ENCODE measurements at regions not wholly inside any gene's neighbourhood (a gene's known extent, or its start where the extent isn't known, plus 50 kb on each side); places are given as distances from the start of the nearest gene placed in this dataset.

GRCh38 chr20:62589150-62589498 is 53.2 kb upstream of the SLCO4A1 start:
- intact Hi-C loops (cut with DNase I; ENCODE audit: low total_unique reads) = no loop called here
- DNase-seq = no peak
- no peaks in the 10 kb centered on the region for H3K9me3 ChIP-seq
- peaks cover 0 to 93% (median 18%) of the 10 kb centered on the region in 3 donors for H3K27me3 ChIP-seq
- H3K27ac ChIP-seq = no peak overlapping the region
- H3K36me3 ChIP-seq = no peaks in the 10 kb centered on the region
- 55 to 81% (median 59%) methylated on average over 6 to 9 of the region's 9 CpGs for WGBS, 5 donors
- TF ChIP-seq POLR2AphosphoS5 (IDR thresholded peaks at IDR 0.05) = no peak
- TF ChIP-seq POLR2A (IDR thresholded peaks at IDR 0.05) = no peak
- no peak for TF ChIP-seq EP300 (IDR thresholded peaks at IDR 0.05)
- TF ChIP-seq CTCF (IDR thresholded peaks at IDR 0.05) = no peak
- peaks cover 0 to 6% (median 3%) of the 10 kb centered on the region in 4 donors for H3K4me1 ChIP-seq
- no peak overlapping the region for H3K4me3 ChIP-seq

- 78 to 85% (median 83%) methylated on average over 14 of the region's 14 CpGs for WGBS, 5 donors
- intact Hi-C loops (cut with DNase I; ENCODE audit: low total_unique reads) = no loop called here
- no peak for DNase-seq
Observed at GRCh38 chr20:62589720-62590119, 52.6 kb upstream of the SLCO4A1 start.

GRCh38 chr20:62590309-62591121 is 51.8 kb upstream of the SLCO4A1 start:
- peak in 1 of 2 donors; percentile 79 for DNase-seq
- intact Hi-C loops (cut with DNase I; ENCODE audit: low total_unique reads) = no loop called here
- TF ChIP-seq POLR2A (IDR thresholded peaks at IDR 0.05) = no peak
- peak in 1 of 3 donors; percentile 59 for TF ChIP-seq POLR2AphosphoS5 (IDR thresholded peaks at IDR 0.05)
- H3K27ac ChIP-seq = no peak overlapping the region
- H3K4me1 ChIP-seq = peaks cover 3 to 10% (median 5%) of the 10 kb centered on the region in 4 donors
- WGBS, 5 donors = 59 to 70% (median 62%) methylated on average over 22 to 23 of the region's 23 CpGs
- H3K4me3 ChIP-seq = no peak overlapping the region
- peaks cover 0 to 95% (median 15%) of the 10 kb centered on the region in 3 donors for H3K27me3 ChIP-seq
- H3K36me3 ChIP-seq = no peaks in the 10 kb centered on the region
- no peaks in the 10 kb centered on the region for H3K9me3 ChIP-seq

More at GRCh38 chr20:62589720-62590119, 52.6 kb upstream of the SLCO4A1 start:
- no peaks in the 10 kb centered on the region for H3K36me3 ChIP-seq
- peaks cover 0 to 6% (median 3%) of the 10 kb centered on the region in 4 donors for H3K4me1 ChIP-seq
- no peak overlapping the region for H3K4me3 ChIP-seq
- H3K27me3 ChIP-seq = peaks cover 0 to 93% (median 15%) of the 10 kb centered on the region in 3 donors
- no peak for TF ChIP-seq CTCF (IDR thresholded peaks at IDR 0.05)
- H3K9me3 ChIP-seq = no peaks in the 10 kb centered on the region
- no peak overlapping the region for H3K27ac ChIP-seq

GRCh38 chr20:62591122-62591468 is 51.2 kb upstream of the SLCO4A1 start:
- no peaks in the 10 kb centered on the region for H3K36me3 ChIP-seq
- H3K4me1 ChIP-seq = peaks cover 9 to 16% (median 11%) of the 10 kb centered on the region in 4 donors
- no peak overlapping the region for H3K27ac ChIP-seq
- intact Hi-C loops (cut with DNase I; ENCODE audit: low total_unique reads) = no loop called here
- no peak for DNase-seq
- WGBS, 5 donors = 71 to 83% (median 75%) methylated on average over 11 of the region's 11 CpGs
- H3K27me3 ChIP-seq = peaks cover 0 to 95% (median 19%) of the 10 kb centered on the region in 3 donors
- TF ChIP-seq CTCF (IDR thresholded peaks at IDR 0.05) = no peak
- TF ChIP-seq EP300 (IDR thresholded peaks at IDR 0.05) = no peak
- no peak for TF ChIP-seq POLR2AphosphoS5 (IDR thresholded peaks at IDR 0.05)
- no peak for TF ChIP-seq POLR2A (IDR thresholded peaks at IDR 0.05)
- H3K4me3 ChIP-seq = no peak overlapping the region
- H3K9me3 ChIP-seq = no peaks in the 10 kb centered on the region

- H3K27ac ChIP-seq = no peak overlapping the region
- WGBS, 5 donors = 81 to 91% (median 88%) methylated on average over 10 of the region's 10 CpGs
- no peak overlapping the region for H3K4me3 ChIP-seq
- intact Hi-C loops (cut with DNase I; ENCODE audit: low total_unique reads) = no loop called here
- H3K4me1 ChIP-seq = peaks cover 9 to 21% (median 16%) of the 10 kb centered on the region in 4 donors
- H3K36me3 ChIP-seq = no peaks in the 10 kb centered on the region
- TF ChIP-seq POLR2A (IDR thresholded peaks at IDR 0.05) (no peak), EP300 (IDR thresholded peaks at IDR 0.05) (no peak), CTCF (IDR thresholded peaks at IDR 0.05) (no peak)
- no peak for DNase-seq
- no peaks in the 10 kb centered on the region for H3K9me3 ChIP-seq
- peaks cover 4 to 95% (median 23%) of the 10 kb centered on the region in 3 donors for H3K27me3 ChIP-seq
Observed at GRCh38 chr20:62591591-62591990, 50.7 kb upstream of the SLCO4A1 start.

Data from stomach (tissue), 8 donors.